SK-N-DZ (cell line): ENCODE measurements at regions not wholly inside any gene's neighbourhood (a gene's known extent, or its start where the extent isn't known, plus 50 kb on each side); places are given as distances from the start of the nearest gene placed in this dataset.
"Not testable (repeated sequence)": the region's sequence is repeated elsewhere in the genome, so short reads cannot be mapped to it uniquely, and the experiment has no call there.

Source experiments
- DNase-seq: peaks from one replicate; pipeline ENCODE4 v3.0.0-alpha.2; 2015; ENCODE audit warnings: low spot score

GRCh38 chr2:176913955-176914354 lies 298.6 kb upstream of the HNRNPA3 start:
- no peak for DNase-seq

GRCh38 chr2:176914371-176914770 lies 298.2 kb upstream of the HNRNPA3 start:
- DNase-seq: no peak

- DNase-seq: not testable (repeated sequence)
These were observed 290.0 kb upstream of the HNRNPA3 start for GRCh38 chr2:176922545-176922944.

GRCh38 chr2:176923205-176923604 lies 289.4 kb upstream of the HNRNPA3 start:
- DNase-seq: no peak

- DNase-seq: no peak
These were observed 287.6 kb upstream of the HNRNPA3 start for GRCh38 chr2:176924909-176925534.

GRCh38 chr2:176926453-176926852 lies 286.1 kb upstream of the HNRNPA3 start:
- no peak for DNase-seq

- DNase-seq: not testable (repeated sequence)
These were observed 283.2 kb upstream of the HNRNPA3 start for GRCh38 chr2:176929387-176929786.

- DNase-seq: no peak
These were observed 280.7 kb upstream of the HNRNPA3 start for GRCh38 chr2:176931588-176932563.

- no peak for DNase-seq
These were observed 278.5 kb upstream of the HNRNPA3 start for GRCh38 chr2:176934131-176934530.

GRCh38 chr2:176934869-176935415 lies 277.7 kb upstream of the HNRNPA3 start:
- DNase-seq: no peak

- DNase-seq: no peak
These were observed 277.0 kb upstream of the HNRNPA3 start for GRCh38 chr2:176935543-176936102.

GRCh38 chr2:176936410-176936809 lies 276.2 kb upstream of the HNRNPA3 start:
- DNase-seq: no peak

- no peak for DNase-seq
These were observed 267.6 kb upstream of the HNRNPA3 start for GRCh38 chr2:176944998-176945397.

- DNase-seq: no peak
These were observed 264.8 kb upstream of the HNRNPA3 start for GRCh38 chr2:176947754-176948153.

- DNase-seq: not testable (repeated sequence)
These were observed 261.4 kb upstream of the HNRNPA3 start for GRCh38 chr2:176951218-176951617.

- no peak for DNase-seq
These were observed 255.8 kb upstream of the HNRNPA3 start for GRCh38 chr2:176956791-176957190.

- no peak for DNase-seq
These were observed 253.0 kb upstream of the HNRNPA3 start for GRCh38 chr2:176959614-176960013.

GRCh38 chr2:176960061-176960460 lies 252.5 kb upstream of the HNRNPA3 start:
- no peak for DNase-seq

- peak; percentile 59 for DNase-seq
These were observed 251.7 kb upstream of the HNRNPA3 start for GRCh38 chr2:176960736-176961520.

GRCh38 chr2:176961775-176962619 lies 250.6 kb upstream of the HNRNPA3 start:
- peak; percentile 50 for DNase-seq
